ENCODE measurements at regions not wholly inside any gene's neighbourhood (a gene's known extent, or its start where the extent isn't known, plus 50 kb on each side); places are given as distances from the start of the nearest gene placed in this dataset.
"Not testable (repeated sequence)": the region's sequence is repeated elsewhere in the genome, so short reads cannot be mapped to it uniquely, and the experiment has no call there.

DNA sequence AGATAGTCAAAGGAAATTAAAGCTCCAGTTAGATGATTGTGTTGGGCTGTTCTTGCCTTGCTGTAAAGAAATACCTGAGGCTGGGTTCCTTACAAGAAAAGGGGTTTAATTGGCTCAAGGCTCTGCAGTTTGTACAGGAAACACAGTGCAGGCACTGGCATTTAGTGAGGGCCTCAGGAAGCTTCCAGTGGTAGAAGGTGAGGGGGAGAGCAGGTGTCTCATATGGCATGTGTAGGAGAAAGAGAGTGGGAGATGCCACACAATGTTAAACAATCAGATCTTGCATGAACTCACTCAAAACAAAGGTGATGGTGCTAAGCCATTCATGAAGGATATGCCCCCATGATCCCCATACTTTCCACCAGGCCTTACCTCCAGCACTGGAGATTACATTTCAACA lies 493.5 kb upstream of the IMPG1 start:
- Histone ChIP-seq H4K20me1 (ENCODE audit: control insufficient read depth, extremely low read depth, insufficient read depth, low read length) (no peaks in the 10 kb centered on the region), H3K4me3 (ENCODE audit: control insufficient read depth in 2 of 3, extremely low read depth in 1 of 3, insufficient read depth in 2 of 3, low read depth in 1 of 3, low read length in 3 of 3) (no peak overlapping the region), H3K27me3 (ENCODE audit: control insufficient read depth, extremely low read depth, insufficient read depth, low read length) (no peaks in the 10 kb centered on the region), H3K36me3 (ENCODE audit: control insufficient read depth in 2 of 2, extremely low read depth in 1 of 2, insufficient read depth in 2 of 2, low read length in 2 of 2) (no peaks in the 10 kb centered on the region), H3K9me1 (ENCODE audit: control insufficient read depth, extremely low read depth, insufficient read depth, low read length) (no peaks in the 10 kb centered on the region), H2AFZ (ENCODE audit: control insufficient read depth, low read length) (no peak overlapping the region), H3K27ac (ENCODE audit: control insufficient read depth, insufficient read depth, low read length) (no peak overlapping the region), H3K4me2 (ENCODE audit: control insufficient read depth, extremely low read depth, insufficient read depth, low read depth, low read length) (no peak overlapping the region), H3K79me2 (ENCODE audit: control insufficient read depth, insufficient read depth, low read length) (no peaks in the 10 kb centered on the region), H3K4me1 (ENCODE audit: control insufficient read depth, extremely low read depth, insufficient read depth, low read length) (no peaks in the 10 kb centered on the region), H3K9ac (ENCODE audit: control insufficient read depth, extremely low read depth, insufficient read depth, low read length) (no peak overlapping the region), H3K9me3 (ENCODE audit: control insufficient read depth, low read depth, low read length) (no peaks in the 10 kb centered on the region)
- FAIRE-seq (no peak), DNase-seq (ENCODE audit: low read depth, low spot score) (no peak)
- TF ChIP-seq, protein P1, sequence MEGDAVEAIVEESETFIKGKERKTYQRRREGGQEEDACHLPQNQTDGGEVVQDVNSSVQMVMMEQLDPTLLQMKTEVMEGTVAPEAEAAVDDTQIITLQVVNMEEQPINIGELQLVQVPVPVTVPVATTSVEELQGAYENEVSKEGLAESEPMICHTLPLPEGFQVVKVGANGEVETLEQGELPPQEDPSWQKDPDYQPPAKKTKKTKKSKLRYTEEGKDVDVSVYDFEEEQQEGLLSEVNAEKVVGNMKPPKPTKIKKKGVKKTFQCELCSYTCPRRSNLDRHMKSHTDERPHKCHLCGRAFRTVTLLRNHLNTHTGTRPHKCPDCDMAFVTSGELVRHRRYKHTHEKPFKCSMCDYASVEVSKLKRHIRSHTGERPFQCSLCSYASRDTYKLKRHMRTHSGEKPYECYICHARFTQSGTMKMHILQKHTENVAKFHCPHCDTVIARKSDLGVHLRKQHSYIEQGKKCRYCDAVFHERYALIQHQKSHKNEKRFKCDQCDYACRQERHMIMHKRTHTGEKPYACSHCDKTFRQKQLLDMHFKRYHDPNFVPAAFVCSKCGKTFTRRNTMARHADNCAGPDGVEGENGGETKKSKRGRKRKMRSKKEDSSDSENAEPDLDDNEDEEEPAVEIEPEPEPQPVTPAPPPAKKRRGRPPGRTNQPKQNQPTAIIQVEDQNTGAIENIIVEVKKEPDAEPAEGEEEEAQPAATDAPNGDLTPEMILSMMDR (optimal IDR thresholded peaks at IDR 0.05 in 1 of 3, IDR thresholded peaks at IDR 0.05 in 1 of 3, conservative IDR thresholded peaks at IDR 0.05 in 1 of 3; ENCODE audit: extremely low read depth in 1 of 3, insufficient read depth in 2 of 3, low read length in 3 of 3), result no peak
- TF ChIP-seq EZH2 (IDR thresholded peaks at IDR 0.05; ENCODE audit: low read length), result no peak
- dilution Hi-C loops (cut with MboI; ENCODE audit: extremely low pct_ligation_motif_present, low sequenced_read_pairs), result no loop called here

DNA sequence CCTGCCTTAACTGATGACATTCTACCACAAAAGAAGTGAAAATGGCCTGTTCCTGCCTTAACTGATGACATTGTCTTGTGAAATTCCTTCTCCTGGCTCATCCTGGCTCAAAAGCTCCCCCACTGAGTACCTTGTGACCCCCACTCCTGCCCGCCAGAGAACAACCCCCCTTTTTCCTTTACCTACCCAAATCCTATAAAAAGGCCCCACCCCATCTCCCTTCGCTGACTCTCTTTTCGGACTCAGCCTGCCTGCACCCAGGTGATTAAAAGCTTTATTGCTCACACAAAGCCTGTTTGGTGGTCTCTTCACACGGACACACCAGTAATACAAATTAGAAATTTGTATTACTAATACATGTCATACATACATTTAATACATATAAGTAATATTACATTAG lies 489.9 kb upstream of the IMPG1 start:
- H3K9me1 ChIP-seq (ENCODE audit: control insufficient read depth, extremely low read depth, insufficient read depth, low read length); H2AFZ ChIP-seq (ENCODE audit: control insufficient read depth, low read length); H4K20me1 ChIP-seq (ENCODE audit: control insufficient read depth, extremely low read depth, insufficient read depth, low read length); H3K27me3 ChIP-seq (ENCODE audit: control insufficient read depth, extremely low read depth, insufficient read depth, low read length); H3K4me3 ChIP-seq (ENCODE audit: control insufficient read depth in 2 of 3, extremely low read depth in 1 of 3, insufficient read depth in 2 of 3, low read depth in 1 of 3, low read length in 3 of 3); DNase-seq (ENCODE audit: low read depth, low spot score); dilution Hi-C loops (cut with MboI; ENCODE audit: extremely low pct_ligation_motif_present, low sequenced_read_pairs); H3K27ac ChIP-seq (ENCODE audit: control insufficient read depth, insufficient read depth, low read length); H3K4me1 ChIP-seq (ENCODE audit: control insufficient read depth, extremely low read depth, insufficient read depth, low read length); FAIRE-seq; H3K9me3 ChIP-seq (ENCODE audit: control insufficient read depth, low read depth, low read length); H3K9ac ChIP-seq (ENCODE audit: control insufficient read depth, extremely low read depth, insufficient read depth, low read length); H3K79me2 ChIP-seq (ENCODE audit: control insufficient read depth, insufficient read depth, low read length); H3K36me3 ChIP-seq (ENCODE audit: control insufficient read depth in 2 of 2, extremely low read depth in 1 of 2, insufficient read depth in 2 of 2, low read length in 2 of 2); H3K4me2 ChIP-seq (ENCODE audit: control insufficient read depth, extremely low read depth, insufficient read depth, low read depth, low read length): not testable (repeated sequence)

DNA sequence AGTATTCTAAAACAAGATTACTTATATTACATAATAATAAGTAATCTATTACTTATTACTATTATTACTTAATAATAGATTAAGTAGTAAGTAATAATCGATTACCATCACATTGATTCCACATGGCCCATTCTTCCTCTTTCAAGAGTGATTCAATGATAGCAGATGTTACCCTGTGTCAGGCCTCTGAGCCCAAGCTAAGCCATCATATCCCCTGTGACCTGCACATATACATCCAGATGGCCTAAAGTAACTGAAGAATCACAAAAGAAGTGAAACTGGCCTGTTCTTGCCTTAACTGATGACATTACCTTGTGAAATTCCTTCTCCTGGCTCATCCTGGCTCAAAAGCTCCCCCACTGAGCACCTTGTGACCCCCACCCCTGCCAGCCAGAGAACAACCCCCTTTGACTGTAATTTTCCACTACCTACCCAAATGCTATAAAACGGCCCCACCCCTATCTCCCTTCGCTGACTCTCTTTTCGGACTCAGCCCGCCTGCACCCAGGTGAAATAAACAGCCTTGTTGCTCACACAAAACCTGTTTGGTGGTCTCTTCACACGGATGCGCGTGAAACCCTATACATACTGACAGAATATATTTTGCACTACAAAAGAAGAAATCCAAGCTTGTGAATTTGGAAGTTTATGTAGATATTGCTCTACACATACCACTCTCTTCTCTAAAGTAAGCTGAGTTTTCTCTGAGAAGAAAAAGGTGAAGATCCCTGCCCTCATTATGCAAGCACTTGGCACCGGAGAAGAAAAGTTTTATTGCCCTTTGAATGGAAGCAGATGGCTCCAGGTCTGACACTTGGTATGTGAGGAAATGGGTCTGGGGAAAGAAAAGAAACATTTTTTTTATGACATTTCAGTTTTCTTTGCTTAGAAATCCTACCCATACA lies 488.6 kb upstream of the IMPG1 start:
- H3K4me2 ChIP-seq (ENCODE audit: control insufficient read depth, extremely low read depth, insufficient read depth, low read depth, low read length); H2AFZ ChIP-seq (ENCODE audit: control insufficient read depth, low read length); H3K9me1 ChIP-seq (ENCODE audit: control insufficient read depth, extremely low read depth, insufficient read depth, low read length); H3K4me1 ChIP-seq (ENCODE audit: control insufficient read depth, extremely low read depth, insufficient read depth, low read length); H3K9ac ChIP-seq (ENCODE audit: control insufficient read depth, extremely low read depth, insufficient read depth, low read length); H3K4me3 ChIP-seq (ENCODE audit: control insufficient read depth in 2 of 3, extremely low read depth in 1 of 3, insufficient read depth in 2 of 3, low read depth in 1 of 3, low read length in 3 of 3); H3K36me3 ChIP-seq (ENCODE audit: control insufficient read depth in 2 of 2, extremely low read depth in 1 of 2, insufficient read depth in 2 of 2, low read length in 2 of 2); H3K27ac ChIP-seq (ENCODE audit: control insufficient read depth, insufficient read depth, low read length); H3K9me3 ChIP-seq (ENCODE audit: control insufficient read depth, low read depth, low read length); DNase-seq (ENCODE audit: low read depth, low spot score); H3K79me2 ChIP-seq (ENCODE audit: control insufficient read depth, insufficient read depth, low read length); H4K20me1 ChIP-seq (ENCODE audit: control insufficient read depth, extremely low read depth, insufficient read depth, low read length); H3K27me3 ChIP-seq (ENCODE audit: control insufficient read depth, extremely low read depth, insufficient read depth, low read length); FAIRE-seq; dilution Hi-C loops (cut with MboI; ENCODE audit: extremely low pct_ligation_motif_present, low sequenced_read_pairs): not testable (repeated sequence)

All from keratinocyte (primary cell).